Mammary epithelial cell (primary cell): ENCODE measurements at regions not wholly inside any gene's neighbourhood (a gene's known extent, or its start where the extent isn't known, plus 50 kb on each side); places are given as distances from the start of the nearest gene placed in this dataset.

Source experiments
- EZH2 ChIP-seq: IDR thresholded peaks from 2 replicates; pipeline ENCODE4 v1.6.1; 2012; ENCODE audit warnings: low read length, inconsistent platforms, borderline replicate concordance
- TF ChIP-seq, protein P1 (sequence below), 2 donors: IDR thresholded peaks in 1 of 2; conservative IDR thresholded peaks in 1 of 2; 2 replicates each; pipeline ENCODE4 v1.5.1; 2011 to 2012; ENCODE audit warnings: inconsistent platforms in 2 of 2, low read length in 2 of 2, mild to moderate bottlenecking in 2 of 2, control low read depth in 1 of 2, low read depth in 1 of 2; ENCODE audit not compliant: insufficient read depth in 1 of 2; ENCODE audit errors: extremely low read depth in 1 of 2

DNA sequence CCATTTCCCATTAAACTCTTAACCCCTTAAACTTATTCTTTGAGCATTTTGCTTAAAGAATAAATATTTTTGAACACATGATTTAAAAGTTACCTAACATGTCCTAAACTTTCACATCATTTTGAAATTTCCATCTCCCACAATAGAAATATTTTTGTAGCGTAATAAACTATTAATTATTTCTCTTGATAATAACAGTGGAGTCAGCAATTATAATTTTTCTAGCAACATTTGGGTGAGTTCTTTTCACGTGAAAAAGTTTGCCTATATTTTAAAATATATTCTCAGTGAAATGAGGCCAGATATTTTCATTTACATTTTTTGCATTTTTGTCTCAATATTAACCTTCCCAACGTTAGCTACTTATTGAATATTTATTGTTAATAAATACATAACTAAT lies 320.4 kb upstream of the CRIM1 start:
- TF ChIP-seq, protein P1, sequence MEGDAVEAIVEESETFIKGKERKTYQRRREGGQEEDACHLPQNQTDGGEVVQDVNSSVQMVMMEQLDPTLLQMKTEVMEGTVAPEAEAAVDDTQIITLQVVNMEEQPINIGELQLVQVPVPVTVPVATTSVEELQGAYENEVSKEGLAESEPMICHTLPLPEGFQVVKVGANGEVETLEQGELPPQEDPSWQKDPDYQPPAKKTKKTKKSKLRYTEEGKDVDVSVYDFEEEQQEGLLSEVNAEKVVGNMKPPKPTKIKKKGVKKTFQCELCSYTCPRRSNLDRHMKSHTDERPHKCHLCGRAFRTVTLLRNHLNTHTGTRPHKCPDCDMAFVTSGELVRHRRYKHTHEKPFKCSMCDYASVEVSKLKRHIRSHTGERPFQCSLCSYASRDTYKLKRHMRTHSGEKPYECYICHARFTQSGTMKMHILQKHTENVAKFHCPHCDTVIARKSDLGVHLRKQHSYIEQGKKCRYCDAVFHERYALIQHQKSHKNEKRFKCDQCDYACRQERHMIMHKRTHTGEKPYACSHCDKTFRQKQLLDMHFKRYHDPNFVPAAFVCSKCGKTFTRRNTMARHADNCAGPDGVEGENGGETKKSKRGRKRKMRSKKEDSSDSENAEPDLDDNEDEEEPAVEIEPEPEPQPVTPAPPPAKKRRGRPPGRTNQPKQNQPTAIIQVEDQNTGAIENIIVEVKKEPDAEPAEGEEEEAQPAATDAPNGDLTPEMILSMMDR (conservative IDR thresholded peaks at IDR 0.05 in 1 of 2, IDR thresholded peaks at IDR 0.05 in 1 of 2; ENCODE audit: extremely low read depth in 1 of 2, insufficient read depth in 1 of 2, low read depth in 1 of 2, low read length in 2 of 2), result no peak
- no peak for TF ChIP-seq EZH2
